ENCODE measurements at regions not wholly inside any gene's neighbourhood (a gene's known extent, or its start where the extent isn't known, plus 50 kb on each side); places are given as distances from the start of the nearest gene placed in this dataset.

DNA sequence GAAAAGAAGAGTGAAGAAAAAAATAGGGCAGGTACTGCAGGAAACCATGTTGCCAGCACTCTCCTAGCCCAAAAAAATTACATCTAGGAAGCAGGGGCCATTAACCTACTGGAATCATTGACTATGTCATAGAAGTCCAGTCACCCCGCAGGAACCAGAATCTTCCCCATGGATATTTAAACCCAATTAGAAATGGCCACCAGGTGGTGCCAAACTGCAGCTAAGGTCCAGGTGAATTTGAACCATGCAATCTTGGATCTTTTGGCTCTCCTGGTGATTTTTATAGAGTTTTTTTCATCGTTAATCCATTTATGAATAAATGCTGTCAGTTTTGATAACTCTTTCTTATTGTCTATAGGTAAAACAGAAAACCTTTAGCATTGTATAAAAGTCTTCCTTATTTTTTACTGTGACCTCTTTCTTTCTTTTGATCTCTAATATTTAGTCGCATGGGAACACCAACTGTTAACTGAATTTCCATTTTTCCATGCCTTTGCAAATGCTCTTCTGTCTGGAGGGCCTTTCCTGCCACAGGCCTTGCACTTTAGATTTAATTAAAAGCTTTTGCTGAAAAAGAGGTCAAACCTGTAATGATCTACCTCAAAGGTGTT, 147.5 kb upstream of the FGF10 start:
- no peak for TF ChIP-seq EZH2 (IDR thresholded peaks at IDR 0.05; ENCODE audit: borderline replicate concordance, low read depth, low read length, severe bottlenecking)
- TF ChIP-seq, protein P1, sequence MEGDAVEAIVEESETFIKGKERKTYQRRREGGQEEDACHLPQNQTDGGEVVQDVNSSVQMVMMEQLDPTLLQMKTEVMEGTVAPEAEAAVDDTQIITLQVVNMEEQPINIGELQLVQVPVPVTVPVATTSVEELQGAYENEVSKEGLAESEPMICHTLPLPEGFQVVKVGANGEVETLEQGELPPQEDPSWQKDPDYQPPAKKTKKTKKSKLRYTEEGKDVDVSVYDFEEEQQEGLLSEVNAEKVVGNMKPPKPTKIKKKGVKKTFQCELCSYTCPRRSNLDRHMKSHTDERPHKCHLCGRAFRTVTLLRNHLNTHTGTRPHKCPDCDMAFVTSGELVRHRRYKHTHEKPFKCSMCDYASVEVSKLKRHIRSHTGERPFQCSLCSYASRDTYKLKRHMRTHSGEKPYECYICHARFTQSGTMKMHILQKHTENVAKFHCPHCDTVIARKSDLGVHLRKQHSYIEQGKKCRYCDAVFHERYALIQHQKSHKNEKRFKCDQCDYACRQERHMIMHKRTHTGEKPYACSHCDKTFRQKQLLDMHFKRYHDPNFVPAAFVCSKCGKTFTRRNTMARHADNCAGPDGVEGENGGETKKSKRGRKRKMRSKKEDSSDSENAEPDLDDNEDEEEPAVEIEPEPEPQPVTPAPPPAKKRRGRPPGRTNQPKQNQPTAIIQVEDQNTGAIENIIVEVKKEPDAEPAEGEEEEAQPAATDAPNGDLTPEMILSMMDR (IDR thresholded peaks at IDR 0.05; ENCODE audit: borderline replicate concordance, extremely low read depth, low read length, poor library complexity, severe bottlenecking) = peak; percentile 68
